ENCODE measurements at regions not wholly inside any gene's neighbourhood (a gene's known extent, or its start where the extent isn't known, plus 50 kb on each side); places are given as distances from the start of the nearest gene placed in this dataset.

DNA sequence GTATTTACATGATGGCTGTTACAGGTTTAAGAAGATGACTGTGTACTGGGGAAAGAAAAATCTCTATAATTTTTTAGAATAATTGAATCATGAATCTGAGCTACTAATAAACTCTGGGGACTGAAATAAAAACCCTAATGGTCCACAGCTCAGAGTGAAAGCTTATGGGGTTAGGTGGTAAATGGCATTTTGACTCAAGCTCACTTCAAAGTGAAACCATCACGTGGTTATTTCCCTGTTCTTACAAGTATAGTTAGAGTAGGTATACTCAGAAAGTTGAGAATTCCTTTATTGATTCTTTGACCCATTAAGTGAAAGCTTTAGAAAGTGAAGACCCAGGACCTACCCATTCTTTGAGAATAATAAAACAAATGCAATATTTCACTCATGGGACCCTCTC, 626.2 kb upstream of the SETBP1 start:
- no peak for ATAC-seq
- intact Hi-C loops (cut with micrococcal nuclease), result no loop called here
- no peak for DNase-seq
- H3K27me3 Mint-ChIP-seq, result no peaks in the 10 kb centered on the region
- ChIA-PET POLR2A (no interaction called here), CTCF (no interaction called here)
- no peak overlapping the region for H3K27ac Mint-ChIP-seq
- no peaks in the 10 kb centered on the region for H3K9me3 Mint-ChIP-seq
- TF ChIP-seq, protein P1, sequence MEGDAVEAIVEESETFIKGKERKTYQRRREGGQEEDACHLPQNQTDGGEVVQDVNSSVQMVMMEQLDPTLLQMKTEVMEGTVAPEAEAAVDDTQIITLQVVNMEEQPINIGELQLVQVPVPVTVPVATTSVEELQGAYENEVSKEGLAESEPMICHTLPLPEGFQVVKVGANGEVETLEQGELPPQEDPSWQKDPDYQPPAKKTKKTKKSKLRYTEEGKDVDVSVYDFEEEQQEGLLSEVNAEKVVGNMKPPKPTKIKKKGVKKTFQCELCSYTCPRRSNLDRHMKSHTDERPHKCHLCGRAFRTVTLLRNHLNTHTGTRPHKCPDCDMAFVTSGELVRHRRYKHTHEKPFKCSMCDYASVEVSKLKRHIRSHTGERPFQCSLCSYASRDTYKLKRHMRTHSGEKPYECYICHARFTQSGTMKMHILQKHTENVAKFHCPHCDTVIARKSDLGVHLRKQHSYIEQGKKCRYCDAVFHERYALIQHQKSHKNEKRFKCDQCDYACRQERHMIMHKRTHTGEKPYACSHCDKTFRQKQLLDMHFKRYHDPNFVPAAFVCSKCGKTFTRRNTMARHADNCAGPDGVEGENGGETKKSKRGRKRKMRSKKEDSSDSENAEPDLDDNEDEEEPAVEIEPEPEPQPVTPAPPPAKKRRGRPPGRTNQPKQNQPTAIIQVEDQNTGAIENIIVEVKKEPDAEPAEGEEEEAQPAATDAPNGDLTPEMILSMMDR (IDR thresholded peaks at IDR 0.05), result no peak
- H3K4me3 Mint-ChIP-seq, result no peak overlapping the region
- H3K36me3 Mint-ChIP-seq (ENCODE audit: low read depth), result no peaks in the 10 kb centered on the region
- no peaks in the 10 kb centered on the region for H3K4me1 Mint-ChIP-seq (ENCODE audit: low read depth)

DNA sequence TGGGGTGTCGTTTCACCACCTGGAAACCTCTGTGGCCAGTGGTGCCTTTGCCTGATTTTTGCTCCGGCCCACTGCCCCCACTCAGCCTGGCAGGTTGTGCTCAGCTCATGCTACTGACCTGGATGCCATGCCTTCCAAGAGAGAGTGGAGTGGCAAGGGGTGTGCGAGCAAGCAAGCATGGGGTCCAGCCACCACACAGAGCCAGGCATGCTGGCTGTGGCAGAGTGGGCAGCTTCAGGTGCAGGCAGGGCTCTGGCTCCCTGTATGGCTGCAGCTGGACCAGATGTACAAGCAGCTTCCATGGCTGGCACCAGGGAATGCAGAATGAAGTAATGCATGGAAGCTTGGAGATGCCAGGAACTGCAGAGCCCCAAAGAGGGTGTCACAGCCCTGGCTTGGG, 620.5 kb upstream of the SETBP1 start:
- Mint-ChIP-seq H3K4me1 (ENCODE audit: low read depth) (no peaks in the 10 kb centered on the region), H3K27me3 (no peaks in the 10 kb centered on the region), H3K9me3 (no peaks in the 10 kb centered on the region), H3K27ac (no peak overlapping the region), H3K36me3 (ENCODE audit: low read depth) (no peaks in the 10 kb centered on the region), H3K4me3 (no peak overlapping the region)
- intact Hi-C loops (cut with micrococcal nuclease), result no loop called here
- POLR2A ChIA-PET, result no interaction called here
- ATAC-seq (no peak), DNase-seq (no peak)
- CTCF ChIA-PET, result no interaction called here
- TF ChIP-seq, protein P1 (IDR thresholded peaks at IDR 0.05), result no peak

DNA sequence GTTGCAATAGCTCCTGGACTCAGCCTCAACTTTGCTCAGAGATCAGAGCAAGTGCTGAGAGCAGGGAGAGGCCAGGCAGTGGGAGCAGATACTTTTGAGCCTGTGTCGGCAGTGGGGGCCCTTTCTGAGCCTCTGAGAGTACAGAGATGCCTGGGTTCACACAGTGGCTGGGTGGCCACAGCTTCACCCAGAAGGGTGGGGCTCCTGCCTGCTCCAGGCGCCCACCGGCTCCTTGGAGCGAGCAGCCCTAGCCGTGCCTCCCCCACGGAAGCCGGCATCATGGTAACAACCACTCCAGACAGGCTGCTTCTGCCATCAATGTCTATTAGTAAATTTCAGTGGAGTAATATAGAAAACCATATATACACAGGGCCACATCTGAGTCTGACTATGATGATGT, 619.2 kb upstream of the SETBP1 start:
- CTCF ChIA-PET, result no interaction called here

DNA sequence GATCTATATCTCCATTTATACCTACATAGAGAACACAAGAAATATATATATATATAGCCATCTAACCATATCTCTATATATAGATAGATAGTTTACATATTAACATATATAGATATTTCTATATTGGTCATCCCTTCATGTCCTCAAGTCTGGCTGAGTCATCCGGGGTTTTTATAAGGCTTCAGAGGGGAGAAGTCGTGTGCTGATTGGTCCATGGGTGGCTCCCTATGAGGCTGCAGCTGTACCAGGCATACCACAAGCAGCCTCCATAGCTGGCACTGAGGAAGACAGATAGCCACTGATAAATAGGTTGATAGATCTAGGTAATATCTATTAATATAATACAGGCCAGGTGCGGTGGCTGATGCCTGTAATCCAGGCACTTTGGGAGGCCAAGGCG, 618.3 kb upstream of the SETBP1 start:
- Mint-ChIP-seq H3K4me1 (ENCODE audit: low read depth) (no peaks in the 10 kb centered on the region), H3K4me3 (no peak overlapping the region), H3K36me3 (ENCODE audit: low read depth) (no peaks in the 10 kb centered on the region), H3K27ac (no peak overlapping the region), H3K27me3 (no peaks in the 10 kb centered on the region), H3K9me3 (no peaks in the 10 kb centered on the region)
- TF ChIP-seq, protein P1 (IDR thresholded peaks at IDR 0.05), result no peak
- intact Hi-C loops (cut with micrococcal nuclease), result no loop called here
- no peak for ATAC-seq
- POLR2A ChIA-PET, result no interaction called here
- CTCF ChIA-PET, result no interaction called here
- DNase-seq, result no peak

More for the DNA sequence above, 619.2 kb upstream of the SETBP1 start:
- no peak overlapping the region for H3K4me3 Mint-ChIP-seq
- H3K27me3 Mint-ChIP-seq, result no peaks in the 10 kb centered on the region
- ATAC-seq (no peak), DNase-seq (no peak)
- H3K27ac Mint-ChIP-seq, result no peak overlapping the region
- H3K9me3 Mint-ChIP-seq, result no peaks in the 10 kb centered on the region
- TF ChIP-seq, protein P1 (IDR thresholded peaks at IDR 0.05), result no peak
- no peaks in the 10 kb centered on the region for H3K36me3 Mint-ChIP-seq (ENCODE audit: low read depth)
- H3K4me1 Mint-ChIP-seq (ENCODE audit: low read depth), result no peaks in the 10 kb centered on the region
- intact Hi-C loops (cut with micrococcal nuclease), result no loop called here
- POLR2A ChIA-PET, result no interaction called here

DNA sequence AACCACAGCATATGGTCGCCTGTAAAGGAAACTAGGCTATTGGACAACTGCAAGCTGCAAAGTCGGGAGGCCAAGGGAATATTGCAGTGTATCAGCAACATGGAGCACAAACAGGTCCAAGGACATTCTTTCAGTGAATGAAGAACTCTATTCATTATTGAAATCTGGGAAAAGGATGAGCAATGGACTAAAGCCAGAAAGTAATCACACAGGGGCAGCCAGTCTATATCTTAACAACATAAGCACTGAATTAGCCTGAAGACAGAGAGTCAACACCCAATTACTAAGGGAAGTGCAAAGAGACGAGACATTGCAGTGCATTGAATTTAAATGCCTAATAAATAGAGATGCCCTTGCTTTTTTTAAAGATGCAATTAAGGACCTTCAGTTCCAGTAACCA, 615.5 kb upstream of the SETBP1 start:
- TF ChIP-seq, protein P1 (IDR thresholded peaks at IDR 0.05), result no peak
- CTCF ChIA-PET, result no interaction called here
- Mint-ChIP-seq H3K36me3 (ENCODE audit: low read depth) (no peaks in the 10 kb centered on the region), H3K9me3 (no peaks in the 10 kb centered on the region), H3K4me1 (ENCODE audit: low read depth) (no peaks in the 10 kb centered on the region), H3K4me3 (no peak overlapping the region), H3K27me3 (no peaks in the 10 kb centered on the region), H3K27ac (no peak overlapping the region)
- POLR2A ChIA-PET, result no interaction called here
- intact Hi-C loops (cut with micrococcal nuclease), result no loop called here
- ATAC-seq (no peak), DNase-seq (no peak)

Data from activated CD8-positive, alpha-beta T cell treated with anti-CD3 and anti-CD28 coated beads for 36 hours (primary cell).